ENCODE measurements at regions not wholly inside any gene's neighbourhood (a gene's known extent, or its start where the extent isn't known, plus 50 kb on each side); places are given as distances from the start of the nearest gene placed in this dataset.

- DNase-seq (ENCODE audit: extremely low read depth, low read depth) = no peak
- H3K4me3 ChIP-seq (replicated peaks; ENCODE audit: low read depth, low read length) = no peak overlapping the region
- no peak for TF ChIP-seq CTCF (IDR thresholded peaks at IDR 0.05; ENCODE audit: low read depth, low read length, missing control alignments)
Measured at GRCh38 chr6:126188279-126188909, 151.5 kb upstream of the CENPW start.

GRCh38 chr6:126195625-126196236 is 144.2 kb upstream of the CENPW start:
- H3K4me3 ChIP-seq (replicated peaks; ENCODE audit: low read depth, low read length) = no peak overlapping the region
- TF ChIP-seq CTCF (IDR thresholded peaks at IDR 0.05; ENCODE audit: low read depth, low read length, missing control alignments) = no peak
- no peak for DNase-seq (ENCODE audit: extremely low read depth, low read depth)

- no peak overlapping the region for H3K4me3 ChIP-seq (replicated peaks; ENCODE audit: low read depth, low read length)
- DNase-seq (ENCODE audit: extremely low read depth, low read depth) = no peak
- TF ChIP-seq CTCF (IDR thresholded peaks at IDR 0.05; ENCODE audit: low read depth, low read length, missing control alignments) = no peak
Measured at GRCh38 chr6:126198631-126199030, 141.3 kb upstream of the CENPW start.

- DNase-seq (ENCODE audit: extremely low read depth, low read depth) = no peak
Measured at GRCh38 chr6:126199466-126199865, 140.4 kb upstream of the CENPW start.

GRCh38 chr6:126202707-126203106 is 137.2 kb upstream of the CENPW start:
- no peak for TF ChIP-seq CTCF (IDR thresholded peaks at IDR 0.05; ENCODE audit: low read depth, low read length, missing control alignments)
- no peak for DNase-seq (ENCODE audit: extremely low read depth, low read depth)
- no peak overlapping the region for H3K4me3 ChIP-seq (replicated peaks; ENCODE audit: low read depth, low read length)

More at GRCh38 chr6:126199466-126199865, 140.4 kb upstream of the CENPW start:
- no peak for TF ChIP-seq CTCF (IDR thresholded peaks at IDR 0.05; ENCODE audit: low read depth, low read length, missing control alignments)
- no peak overlapping the region for H3K4me3 ChIP-seq (replicated peaks; ENCODE audit: low read depth, low read length)

GRCh38 chr6:126204126-126204525 is 135.8 kb upstream of the CENPW start:
- TF ChIP-seq CTCF (IDR thresholded peaks at IDR 0.05; ENCODE audit: low read depth, low read length, missing control alignments) = no peak
- no peak overlapping the region for H3K4me3 ChIP-seq (replicated peaks; ENCODE audit: low read depth, low read length)

More at GRCh38 chr6:126204126-126204525, 135.8 kb upstream of the CENPW start:
- DNase-seq (ENCODE audit: extremely low read depth, low read depth) = no peak

All from HFF-Myc (cell line).